ENCODE measurements at regions not wholly inside any gene's neighbourhood (a gene's known extent, or its start where the extent isn't known, plus 50 kb on each side); places are given as distances from the start of the nearest gene placed in this dataset.
"Not testable (repeated sequence)": the region's sequence is repeated elsewhere in the genome, so short reads cannot be mapped to it uniquely, and the experiment has no call there.

- DNase-seq (ENCODE audit: low spot score) = no peak
Observed at GRCh38 chr1:229887043-229887822, 179.8 kb upstream of the GALNT2 start.

GRCh38 chr1:229888157-229888556 is 178.9 kb upstream of the GALNT2 start:
- no peak for DNase-seq (ENCODE audit: low spot score)

- no peak for DNase-seq (ENCODE audit: low spot score)
Observed at GRCh38 chr1:229888561-229889001, 178.5 kb upstream of the GALNT2 start.

- DNase-seq (ENCODE audit: low spot score) = no peak
Observed at GRCh38 chr1:229889031-229889517, 178.0 kb upstream of the GALNT2 start.

- DNase-seq (ENCODE audit: low spot score) = no peak
Observed at GRCh38 chr1:229891227-229891626, 175.8 kb upstream of the GALNT2 start.

GRCh38 chr1:229892515-229893117 is 174.4 kb upstream of the GALNT2 start:
- DNase-seq (ENCODE audit: low spot score) = no peak

GRCh38 chr1:229893762-229894444 is 173.1 kb upstream of the GALNT2 start:
- DNase-seq (ENCODE audit: low spot score) = no peak

GRCh38 chr1:229894532-229894931 is 172.5 kb upstream of the GALNT2 start:
- DNase-seq (ENCODE audit: low spot score) = no peak

- DNase-seq (ENCODE audit: low spot score) = no peak
Observed at GRCh38 chr1:229895605-229896004, 171.4 kb upstream of the GALNT2 start.

- DNase-seq (ENCODE audit: low spot score) = no peak
Observed at GRCh38 chr1:229896306-229896705, 170.7 kb upstream of the GALNT2 start.

- no peak for DNase-seq (ENCODE audit: low spot score)
Observed at GRCh38 chr1:229896861-229897260, 170.2 kb upstream of the GALNT2 start.

- no peak for DNase-seq (ENCODE audit: low spot score)
Observed at GRCh38 chr1:229897501-229897900, 169.5 kb upstream of the GALNT2 start.

- DNase-seq (ENCODE audit: low spot score) = no peak
Observed at GRCh38 chr1:229900220-229900619, 166.8 kb upstream of the GALNT2 start.

- no peak for DNase-seq (ENCODE audit: low spot score)
Observed at GRCh38 chr1:229905031-229905545, 161.9 kb upstream of the GALNT2 start.

- DNase-seq (ENCODE audit: low spot score) = no peak
Observed at GRCh38 chr1:229905652-229906051, 161.4 kb upstream of the GALNT2 start.

GRCh38 chr1:229907884-229908638 is 159.0 kb upstream of the GALNT2 start:
- no peak for DNase-seq (ENCODE audit: low spot score)

GRCh38 chr1:229908689-229909088 is 158.3 kb upstream of the GALNT2 start:
- no peak for DNase-seq (ENCODE audit: low spot score)

GRCh38 chr1:229913489-229913888 is 153.5 kb upstream of the GALNT2 start:
- no peak for DNase-seq (ENCODE audit: low spot score)

GRCh38 chr1:229919488-229919887 is 147.6 kb upstream of the GALNT2 start:
- not testable (repeated sequence) for DNase-seq (ENCODE audit: low spot score)

GRCh38 chr1:229920683-229921082 is 146.4 kb upstream of the GALNT2 start:
- no peak for DNase-seq (ENCODE audit: low spot score)

- DNase-seq (ENCODE audit: low spot score) = no peak
Observed at GRCh38 chr1:229922249-229922648, 144.8 kb upstream of the GALNT2 start.

GRCh38 chr1:229924639-229925038 is 142.4 kb upstream of the GALNT2 start:
- DNase-seq (ENCODE audit: low spot score) = no peak
